Panc1 (cell line): ENCODE measurements at regions not wholly inside any gene's neighbourhood (a gene's known extent, or its start where the extent isn't known, plus 50 kb on each side); places are given as distances from the start of the nearest gene placed in this dataset.

ENCODE experiments used
- ATAC-seq: fragments of 200-7000 bp; cut with Tn5 transposase; 2 replicates; pipeline ENCODE4 v1.9.1; 2020; ENCODE audit warnings: mild to moderate bottlenecking, moderate library complexity
- BruUV-seq: library from RNA; stranded (reverse); fragments of 400-500 nt; replicated peaks from 2 replicates; lab custom pipeline; 2021; lab: Mats Ljungman, UMichigan
- CTCF ChIA-PET: fragments of 300-600 bp; sonication (Branson Sonifier 250); formaldehyde crosslinking; loops from one replicate; lab custom pipeline; 2022; ENCODE audit warnings: antibody characterized with exemption; lab: Charles Lee
- POLR2A ChIA-PET: fragments of 300-600 bp; sonication (Branson Sonifier 250); formaldehyde crosslinking; loops from one replicate; lab custom pipeline; 2022; ENCODE audit warnings: antibody characterized with exemption; lab: Charles Lee
- DNase-seq: peaks from one replicate; pipeline ENCODE4 v3.0.0-alpha.2; 2010; ENCODE audit warnings: low read depth, low spot score
- H3K27ac ChIP-seq: 2 replicates; pipeline ENCODE4 v1.5.1; 2011; ENCODE audit warnings: mild to moderate bottlenecking, low read length, inconsistent platforms
- H3K27me3 ChIP-seq: fragments of 200-500 bp; sonication (Bioruptor generic); 2 replicates; pipeline ENCODE4 v1.6.0; 2014; ENCODE audit warnings: low read length, inconsistent platforms; ENCODE audit not compliant: control insufficient read depth, insufficient read depth
- H3K36me3 ChIP-seq: fragments of 200-500 bp; sonication (Bioruptor generic); 2 replicates; pipeline ENCODE4 v1.5.1; 2014; ENCODE audit warnings: inconsistent platforms, mild to moderate bottlenecking, low read length, moderate library complexity; ENCODE audit not compliant: control insufficient read depth, insufficient read depth
- H3K4me1 ChIP-seq: 2 replicates; pipeline ENCODE4 v1.5.1; 2011; ENCODE audit warnings: inconsistent platforms, mild to moderate bottlenecking, low read length, moderate library complexity; ENCODE audit not compliant: control insufficient read depth, insufficient read depth
- H3K4me3 ChIP-seq, 2 experiments: 2 replicates each; pipeline ENCODE4 v1.5.1; 2011 to 2012; ENCODE audit warnings: low read depth in 2 of 2, low read length in 2 of 2, mild to moderate bottlenecking in 2 of 2, inconsistent platforms in 1 of 2, moderate library complexity in 1 of 2
- H3K9me3 ChIP-seq: fragments of 200-500 bp; sonication (Bioruptor generic); 2 replicates; pipeline ENCODE4 v1.5.1; 2014; ENCODE audit warnings: low read depth, mild to moderate bottlenecking, inconsistent platforms, low read length, moderate library complexity; ENCODE audit not compliant: control insufficient read depth, insufficient read depth
- POLR2AphosphoS5 ChIP-seq: IDR thresholded peaks from 2 replicates; pipeline ENCODE4 v1.6.1; 2012; ENCODE audit warnings: mild to moderate bottlenecking, low read depth, low read length, moderate library complexity
- SIN3A ChIP-seq: IDR thresholded peaks from 2 replicates; pipeline ENCODE4 v1.6.1; 2012; ENCODE audit warnings: low read depth, mild to moderate bottlenecking, low read length, moderate library complexity, borderline replicate concordance; ENCODE audit not compliant: insufficient read depth
- TCF7L2 ChIP-seq: IDR thresholded peaks from 2 replicates; pipeline ENCODE4 v1.6.1; 2011; ENCODE audit warnings: mild to moderate bottlenecking, low read depth, low read length, inconsistent platforms
- in situ Hi-C: cut with HindIII; loops from 2 replicates; pipeline ENCODE4 v1.10.0; 2016; ENCODE audit warnings: low sequenced_read_pairs, low pct_unique_long_range_greater_than_20kb
- intact Hi-C: fragments of 100-400 bp; cut with micrococcal nuclease; formaldehyde crosslinking; loops from one replicate; pipeline ENCODE4 v1.10.0; 2022; ENCODE audit not compliant: unreplicated experiment
- TF ChIP-seq, protein P1 (sequence below), 2 experiments: IDR thresholded peaks; 2 replicates each; pipeline ENCODE4 v1.6.1; 2011 to 2012; ENCODE audit warnings: low read depth in 2 of 2, control low read depth in 1 of 2, low read length in 1 of 2, mild to moderate bottlenecking in 1 of 2, moderate library complexity in 1 of 2; ENCODE audit not compliant: insufficient read depth in 1 of 2
- TF ChIP-seq, protein P2 (sequence below): fragments of 450-650 bp; IDR thresholded peaks from 2 replicates; pipeline ENCODE4 v1.5.1; 2017; ENCODE audit warnings: mild to moderate bottlenecking

DNA sequence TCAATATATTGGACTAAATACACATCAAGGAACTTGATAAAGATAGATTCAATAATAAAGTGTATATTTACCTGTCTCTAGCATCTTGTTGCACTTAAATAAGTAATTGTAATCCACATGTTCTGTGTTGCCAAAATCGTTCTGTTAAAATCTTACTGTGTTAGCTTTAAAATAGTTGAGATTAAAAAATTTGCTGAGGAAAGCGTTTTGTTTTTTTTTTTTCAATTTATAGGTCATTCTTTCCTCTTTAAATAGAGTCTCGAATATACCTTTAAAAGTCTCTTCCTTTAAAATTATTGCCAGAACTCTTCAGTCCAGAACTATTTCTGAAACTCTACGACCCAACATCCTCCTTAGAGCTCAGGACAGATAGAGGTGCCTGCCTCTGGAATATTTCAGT, 195.6 kb upstream of the OPRM1 start:
- no peak for DNase-seq
- POLR2A ChIA-PET = no interaction called here
- BruUV-seq = no TSS peak

DNA sequence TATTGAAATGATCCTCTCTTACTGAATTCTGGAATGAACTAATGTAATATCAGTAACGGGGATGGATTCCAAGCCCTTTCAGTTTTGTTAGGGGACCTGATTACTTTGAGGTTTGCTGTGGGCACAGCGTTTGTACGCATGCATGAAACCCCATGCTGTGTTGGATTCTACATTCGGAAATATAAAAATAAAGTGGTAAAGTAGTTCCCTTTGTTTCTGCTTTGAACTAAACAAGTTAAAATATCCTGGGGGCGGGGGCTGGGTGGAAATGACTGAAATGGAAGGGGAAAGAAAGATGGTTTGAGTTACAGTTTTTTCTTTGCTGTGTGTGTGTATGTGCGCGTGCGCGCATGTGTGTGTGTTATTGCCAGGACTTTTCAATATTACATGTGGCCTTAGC, 196.5 kb upstream of the OPRM1 start:
- H3K4me3 ChIP-seq = no peak overlapping the region
- DNase-seq (no peak), ATAC-seq (no peak)
- no peaks in the 10 kb centered on the region for H3K9me3 ChIP-seq
- H3K27ac ChIP-seq = no peak overlapping the region
- H3K27me3 ChIP-seq = no peaks in the 10 kb centered on the region
- H3K4me1 ChIP-seq = no peaks in the 10 kb centered on the region
- no TSS peak for BruUV-seq
- ChIA-PET POLR2A (no interaction called here), CTCF (no interaction called here)
- H3K36me3 ChIP-seq = no peaks in the 10 kb centered on the region
- TF ChIP-seq, protein P1, sequence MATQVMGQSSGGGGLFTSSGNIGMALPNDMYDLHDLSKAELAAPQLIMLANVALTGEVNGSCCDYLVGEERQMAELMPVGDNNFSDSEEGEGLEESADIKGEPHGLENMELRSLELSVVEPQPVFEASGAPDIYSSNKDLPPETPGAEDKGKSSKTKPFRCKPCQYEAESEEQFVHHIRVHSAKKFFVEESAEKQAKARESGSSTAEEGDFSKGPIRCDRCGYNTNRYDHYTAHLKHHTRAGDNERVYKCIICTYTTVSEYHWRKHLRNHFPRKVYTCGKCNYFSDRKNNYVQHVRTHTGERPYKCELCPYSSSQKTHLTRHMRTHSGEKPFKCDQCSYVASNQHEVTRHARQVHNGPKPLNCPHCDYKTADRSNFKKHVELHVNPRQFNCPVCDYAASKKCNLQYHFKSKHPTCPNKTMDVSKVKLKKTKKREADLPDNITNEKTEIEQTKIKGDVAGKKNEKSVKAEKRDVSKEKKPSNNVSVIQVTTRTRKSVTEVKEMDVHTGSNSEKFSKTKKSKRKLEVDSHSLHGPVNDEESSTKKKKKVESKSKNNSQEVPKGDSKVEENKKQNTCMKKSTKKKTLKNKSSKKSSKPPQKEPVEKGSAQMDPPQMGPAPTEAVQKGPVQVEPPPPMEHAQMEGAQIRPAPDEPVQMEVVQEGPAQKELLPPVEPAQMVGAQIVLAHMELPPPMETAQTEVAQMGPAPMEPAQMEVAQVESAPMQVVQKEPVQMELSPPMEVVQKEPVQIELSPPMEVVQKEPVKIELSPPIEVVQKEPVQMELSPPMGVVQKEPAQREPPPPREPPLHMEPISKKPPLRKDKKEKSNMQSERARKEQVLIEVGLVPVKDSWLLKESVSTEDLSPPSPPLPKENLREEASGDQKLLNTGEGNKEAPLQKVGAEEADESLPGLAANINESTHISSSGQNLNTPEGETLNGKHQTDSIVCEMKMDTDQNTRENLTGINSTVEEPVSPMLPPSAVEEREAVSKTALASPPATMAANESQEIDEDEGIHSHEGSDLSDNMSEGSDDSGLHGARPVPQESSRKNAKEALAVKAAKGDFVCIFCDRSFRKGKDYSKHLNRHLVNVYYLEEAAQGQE (IDR thresholded peaks at IDR 0.05; ENCODE audit: insufficient read depth in 1 of 2, low read depth in 2 of 2, low read length in 1 of 2) = no peak
- TF ChIP-seq TCF7L2 (no peak), SIN3A (no peak), POLR2AphosphoS5 (no peak)
- TF ChIP-seq, protein P2, sequence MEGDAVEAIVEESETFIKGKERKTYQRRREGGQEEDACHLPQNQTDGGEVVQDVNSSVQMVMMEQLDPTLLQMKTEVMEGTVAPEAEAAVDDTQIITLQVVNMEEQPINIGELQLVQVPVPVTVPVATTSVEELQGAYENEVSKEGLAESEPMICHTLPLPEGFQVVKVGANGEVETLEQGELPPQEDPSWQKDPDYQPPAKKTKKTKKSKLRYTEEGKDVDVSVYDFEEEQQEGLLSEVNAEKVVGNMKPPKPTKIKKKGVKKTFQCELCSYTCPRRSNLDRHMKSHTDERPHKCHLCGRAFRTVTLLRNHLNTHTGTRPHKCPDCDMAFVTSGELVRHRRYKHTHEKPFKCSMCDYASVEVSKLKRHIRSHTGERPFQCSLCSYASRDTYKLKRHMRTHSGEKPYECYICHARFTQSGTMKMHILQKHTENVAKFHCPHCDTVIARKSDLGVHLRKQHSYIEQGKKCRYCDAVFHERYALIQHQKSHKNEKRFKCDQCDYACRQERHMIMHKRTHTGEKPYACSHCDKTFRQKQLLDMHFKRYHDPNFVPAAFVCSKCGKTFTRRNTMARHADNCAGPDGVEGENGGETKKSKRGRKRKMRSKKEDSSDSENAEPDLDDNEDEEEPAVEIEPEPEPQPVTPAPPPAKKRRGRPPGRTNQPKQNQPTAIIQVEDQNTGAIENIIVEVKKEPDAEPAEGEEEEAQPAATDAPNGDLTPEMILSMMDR = no peak
- intact Hi-C loops = no loop called here
- in situ Hi-C loops = no loop called here

More for the DNA sequence above, 195.6 kb upstream of the OPRM1 start:
- no peak overlapping the region for H3K4me3 ChIP-seq
- no peaks in the 10 kb centered on the region for H3K36me3 ChIP-seq
- H3K27ac ChIP-seq = no peak overlapping the region
- CTCF ChIA-PET = no interaction called here
- no peaks in the 10 kb centered on the region for H3K27me3 ChIP-seq
- TF ChIP-seq SIN3A = no peak
- TF ChIP-seq, protein P1 (IDR thresholded peaks at IDR 0.05; ENCODE audit: insufficient read depth in 1 of 2, low read depth in 2 of 2, low read length in 1 of 2) = no peak
- intact Hi-C loops = no loop called here
- in situ Hi-C loops = no loop called here
- H3K9me3 ChIP-seq = no peaks in the 10 kb centered on the region
- H3K4me1 ChIP-seq = no peaks in the 10 kb centered on the region
- no peak for ATAC-seq
